BJ (cell line): ENCODE measurements at regions not wholly inside any gene's neighbourhood (a gene's known extent, or its start where the extent isn't known, plus 50 kb on each side); places are given as distances from the start of the nearest gene placed in this dataset.

Experiments used
- CTCF ChIA-PET: fragments of 350-600 bp; formaldehyde crosslinking; extraction: SDS; loops from one replicate; lab custom pipeline; 2021; ENCODE audit warnings: antibody characterized with exemption, inconsistent platforms; lab: Yijun Ruan, JAX
- POLR2A ChIA-PET: fragments of 300-600 bp; sonication (Branson Sonifier 250); formaldehyde crosslinking; extraction: SDS; loops from one replicate; lab custom pipeline; 2021; ENCODE audit warnings: antibody characterized with exemption; lab: Charles Lee
- DNase-seq: peaks from one replicate; pipeline ENCODE4 v3.0.0-alpha.2; 2011; ENCODE audit warnings: low read depth
- H3K27me3 ChIP-seq: 2 replicates; pipeline ENCODE4 v1.6.0; 2011; ENCODE audit warnings: low read length; ENCODE audit not compliant: control insufficient read depth, insufficient read depth
- H3K36me3 ChIP-seq: 2 replicates; pipeline ENCODE4 v1.5.1; 2011; ENCODE audit warnings: low read length; ENCODE audit not compliant: control insufficient read depth, insufficient read depth
- H3K4me3 ChIP-seq: 2 replicates; pipeline ENCODE4 v1.5.1; 2011; ENCODE audit warnings: low read depth, mild to moderate bottlenecking, control low read depth, low read length
- TF ChIP-seq, protein P1 (sequence below): IDR thresholded peaks from 2 replicates; pipeline ENCODE4 v1.5.1; 2011; ENCODE audit warnings: low read depth, mild to moderate bottlenecking, control low read depth, inconsistent platforms, low read length, moderate library complexity; ENCODE audit not compliant: insufficient read depth

DNA sequence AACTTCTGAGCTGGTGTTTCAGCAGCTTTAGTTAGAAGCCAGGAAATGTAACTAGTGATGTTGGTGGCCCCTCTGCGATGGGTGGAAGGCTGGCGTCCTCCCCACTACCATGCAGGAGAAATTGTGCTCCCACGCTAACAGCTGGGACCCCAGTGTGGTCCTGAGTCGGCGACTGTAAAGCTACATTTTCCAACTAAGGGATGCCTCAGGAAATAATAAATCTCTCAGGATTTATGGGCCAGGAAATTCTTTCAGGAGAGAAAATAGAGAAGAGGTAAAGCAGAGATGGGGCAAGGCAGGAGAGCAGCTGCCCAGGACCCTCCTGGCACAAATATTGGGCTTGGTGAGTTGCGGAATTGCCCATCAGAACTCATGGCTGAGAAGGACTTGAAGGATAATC lies 186.9 kb downstream of the OPA1 start:
- POLR2A ChIA-PET = no interaction called here
- Histone ChIP-seq H3K4me3 (no peak overlapping the region), H3K36me3 (no peaks in the 10 kb centered on the region), H3K27me3 (peaks cover 22% of the 10 kb centered on the region)
- CTCF ChIA-PET = interaction anchor here (1.1 to 8.3 kb wide), 8 partner anchors 13 to 564 kb away, joined by 3 to 241 read pairs (median 6); partner anchors contain the start of gene HES1
- DNase-seq = no peak
- TF ChIP-seq, protein P1, sequence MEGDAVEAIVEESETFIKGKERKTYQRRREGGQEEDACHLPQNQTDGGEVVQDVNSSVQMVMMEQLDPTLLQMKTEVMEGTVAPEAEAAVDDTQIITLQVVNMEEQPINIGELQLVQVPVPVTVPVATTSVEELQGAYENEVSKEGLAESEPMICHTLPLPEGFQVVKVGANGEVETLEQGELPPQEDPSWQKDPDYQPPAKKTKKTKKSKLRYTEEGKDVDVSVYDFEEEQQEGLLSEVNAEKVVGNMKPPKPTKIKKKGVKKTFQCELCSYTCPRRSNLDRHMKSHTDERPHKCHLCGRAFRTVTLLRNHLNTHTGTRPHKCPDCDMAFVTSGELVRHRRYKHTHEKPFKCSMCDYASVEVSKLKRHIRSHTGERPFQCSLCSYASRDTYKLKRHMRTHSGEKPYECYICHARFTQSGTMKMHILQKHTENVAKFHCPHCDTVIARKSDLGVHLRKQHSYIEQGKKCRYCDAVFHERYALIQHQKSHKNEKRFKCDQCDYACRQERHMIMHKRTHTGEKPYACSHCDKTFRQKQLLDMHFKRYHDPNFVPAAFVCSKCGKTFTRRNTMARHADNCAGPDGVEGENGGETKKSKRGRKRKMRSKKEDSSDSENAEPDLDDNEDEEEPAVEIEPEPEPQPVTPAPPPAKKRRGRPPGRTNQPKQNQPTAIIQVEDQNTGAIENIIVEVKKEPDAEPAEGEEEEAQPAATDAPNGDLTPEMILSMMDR = no peak

- no peaks in the 10 kb centered on the region for H3K36me3 ChIP-seq
- ChIA-PET POLR2A (no interaction called here), CTCF (interaction anchor here (0.7 to 8.3 kb wide), 27 partner anchors 10 to 622 kb away, joined by 3 to 241 read pairs (median 4); partner anchors contain the start of gene HES1)
- no peak for DNase-seq
- H3K27me3 ChIP-seq = peaks cover 22% of the 10 kb centered on the region
- H3K4me3 ChIP-seq = no peak overlapping the region
- TF ChIP-seq, protein P1 = no peak
Observed at GRCh38 chr3:193780397-193780796, 187.4 kb downstream of the OPA1 start.

DNA sequence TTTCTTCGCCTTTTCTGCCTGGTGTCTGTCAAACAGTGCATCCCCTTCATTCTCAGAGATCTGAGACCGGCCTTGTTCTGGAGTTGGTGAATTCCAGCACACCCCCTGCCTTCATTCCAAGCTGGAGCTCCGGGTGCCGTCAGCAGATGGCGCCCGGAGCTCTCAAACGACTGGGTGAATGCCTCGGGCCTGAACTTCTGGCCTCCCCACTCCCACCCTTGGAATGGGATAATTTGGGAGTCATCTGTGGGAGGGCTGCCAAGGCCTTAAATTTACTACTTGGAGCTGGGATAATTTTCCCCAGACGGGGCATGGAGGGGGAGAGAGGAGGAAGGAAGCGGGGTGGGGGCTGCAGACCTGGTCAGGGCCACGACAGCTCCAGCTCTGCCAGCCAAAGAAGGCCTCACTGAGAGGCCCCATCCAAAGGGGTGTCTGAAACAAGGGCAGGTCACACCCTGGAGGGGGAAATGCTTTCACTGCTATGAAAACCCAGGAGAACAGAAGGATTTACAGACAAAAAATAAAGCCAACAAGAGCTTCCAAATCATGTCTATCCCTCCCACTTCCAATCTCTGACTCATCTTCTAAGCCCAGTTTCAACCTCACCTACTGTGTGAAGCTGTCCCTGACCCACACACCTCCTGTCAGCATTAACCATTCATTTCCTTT lies 187.9 kb downstream of the OPA1 start:
- ChIA-PET POLR2A (no interaction called here), CTCF (interaction anchor here (0.7 to 8.3 kb wide), 36 partner anchors 9 to 1313 kb away, joined by 3 to 241 read pairs (median 4); partner anchors contain the start of genes GP5 and HES1)
- no peak overlapping the region for H3K4me3 ChIP-seq
- H3K27me3 ChIP-seq = peaks cover 22% of the 10 kb centered on the region
- DNase-seq = no peak
- TF ChIP-seq, protein P1 = peak; percentile 92
- no peaks in the 10 kb centered on the region for H3K36me3 ChIP-seq

DNA sequence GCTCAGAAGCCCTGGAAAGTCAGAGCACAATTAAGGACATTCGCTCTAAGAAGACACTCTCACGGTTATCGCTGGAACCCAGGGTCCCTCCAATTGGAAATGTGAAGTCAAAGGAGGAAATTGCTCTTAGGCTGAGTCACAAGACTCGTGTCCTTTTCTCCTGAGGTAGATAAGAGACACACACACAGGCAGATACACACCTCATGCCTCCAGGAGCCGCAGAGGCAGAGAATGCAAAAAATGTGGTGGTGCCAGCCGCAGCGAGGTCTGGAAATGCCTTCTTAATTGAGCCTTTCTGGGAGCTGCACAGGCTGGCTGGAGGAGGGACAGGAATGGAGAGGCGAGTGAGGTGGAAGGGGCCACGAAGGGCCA lies 189.3 kb downstream of the OPA1 start:
- CTCF ChIA-PET = interaction anchor here (1.0 to 8.3 kb wide), 5 partner anchors 82 to 536 kb away, joined by 3 to 241 read pairs (median 3); no protein-coding TSS in a partner anchor
- POLR2A ChIA-PET = no interaction called here
- DNase-seq = no peak

GRCh38 chr3:193782747-193783146 lies 189.7 kb downstream of the OPA1 start:
- H3K36me3 ChIP-seq = no peaks in the 10 kb centered on the region
- CTCF ChIA-PET = interaction anchor here (0.6 to 8.3 kb wide), 4 partner anchors 117 to 535 kb away, joined by 3 to 241 read pairs (median 3); no protein-coding TSS in a partner anchor
- TF ChIP-seq, protein P1 = no peak
- no peak overlapping the region for H3K4me3 ChIP-seq
- DNase-seq = no peak
- POLR2A ChIA-PET = no interaction called here
- peaks cover 22% of the 10 kb centered on the region for H3K27me3 ChIP-seq

More for the DNA sequence above, 189.3 kb downstream of the OPA1 start:
- peaks cover 22% of the 10 kb centered on the region for H3K27me3 ChIP-seq
- no peaks in the 10 kb centered on the region for H3K36me3 ChIP-seq
- TF ChIP-seq, protein P1 = no peak
- H3K4me3 ChIP-seq = no peak overlapping the region
